Activated CD4-positive, alpha-beta T cell treated with anti-CD3 and anti-CD28 coated beads, Interleukin-2, Interleukin-4, amounts not matched to agents 100 ng/mL and 50 ng/mL, durations not matched to agents 16 hours and 8 hours (primary cell): ENCODE measurements at regions not wholly inside any gene's neighbourhood (a gene's known extent, or its start where the extent isn't known, plus 50 kb on each side); places are given as distances from the start of the nearest gene placed in this dataset.
"Not testable (repeated sequence)": the region's sequence is repeated elsewhere in the genome, so short reads cannot be mapped to it uniquely, and the experiment has no call there.

Experiments used
- DNase-seq: peaks from one replicate; pipeline ENCODE4 v3.0.0-alpha.2; 2020; ENCODE audit warnings: low spot score

DNA sequence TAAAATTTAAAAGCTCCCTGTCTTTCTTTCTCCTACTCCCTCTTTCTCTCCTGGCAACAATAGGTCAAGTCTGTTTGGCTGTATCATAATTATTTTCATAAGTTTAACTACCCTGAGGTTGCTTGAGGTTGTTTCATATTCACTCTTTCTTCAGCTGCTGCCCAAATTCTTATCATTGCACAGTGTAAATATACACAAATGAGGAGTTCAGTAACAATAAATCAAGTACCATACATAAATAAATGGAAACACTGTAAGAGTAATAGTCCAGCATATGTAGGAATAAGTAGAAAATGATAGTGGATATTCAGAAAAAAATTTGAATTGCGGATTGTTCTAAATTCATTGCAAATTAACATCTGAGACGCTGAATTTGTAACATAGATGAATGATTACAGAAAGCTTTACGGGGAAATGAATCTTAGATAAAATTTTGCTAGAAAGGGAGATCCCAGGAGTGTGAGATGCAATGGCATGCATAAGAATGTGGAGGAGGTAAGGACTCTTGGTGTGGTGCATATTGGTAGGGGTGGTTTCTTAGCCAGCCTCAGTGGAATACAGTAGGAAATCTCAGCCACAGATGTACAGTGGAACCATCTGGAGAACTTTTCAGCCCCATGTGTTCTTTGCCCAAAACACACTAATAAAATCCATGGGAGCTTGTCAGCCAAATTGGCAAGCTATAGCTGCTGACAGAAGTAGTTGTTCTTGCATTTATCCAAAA lies 480.7 kb downstream of the HTR1B start:
- DNase-seq = no peak

DNA sequence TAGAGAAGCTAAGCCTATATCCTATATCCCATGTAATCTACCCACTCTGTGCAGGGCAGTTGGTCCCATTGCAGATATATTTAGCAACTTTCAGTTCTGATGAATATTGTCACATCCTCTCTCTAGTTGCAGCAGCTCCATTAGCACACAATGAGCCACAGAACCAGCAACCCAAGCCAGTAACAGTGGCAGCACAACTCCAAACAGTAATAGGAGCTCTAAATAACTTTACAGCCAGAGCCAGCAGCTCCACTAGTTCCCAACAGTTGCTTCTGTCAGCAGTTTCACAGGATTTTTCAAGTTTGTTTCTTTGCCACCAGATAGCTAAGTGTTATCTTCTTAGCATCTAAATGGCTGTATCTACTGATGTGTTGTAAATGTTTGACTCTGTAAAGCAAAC lies 490.8 kb downstream of the HTR1B start:
- no peak for DNase-seq

DNA sequence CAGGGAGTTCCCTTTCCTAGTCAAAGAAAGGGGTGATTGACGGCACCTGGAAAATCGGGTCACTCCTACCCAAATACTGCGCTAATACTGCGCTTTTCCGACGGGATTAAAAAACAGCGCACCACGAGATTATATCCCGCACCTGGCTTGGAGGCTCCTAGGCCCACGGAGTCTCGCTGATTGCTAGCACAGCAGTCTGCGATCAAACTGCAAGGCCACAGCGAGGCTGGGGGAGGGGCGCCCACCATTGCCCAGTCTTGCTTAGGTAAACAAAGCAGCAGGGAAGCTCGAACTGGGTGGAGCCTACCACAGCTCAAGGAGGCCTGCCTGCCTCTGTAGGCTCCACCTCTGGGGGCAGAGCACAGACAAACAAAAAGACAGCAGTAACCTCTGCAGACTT lies 504.1 kb downstream of the HTR1B start:
- DNase-seq = not testable (repeated sequence)

DNA sequence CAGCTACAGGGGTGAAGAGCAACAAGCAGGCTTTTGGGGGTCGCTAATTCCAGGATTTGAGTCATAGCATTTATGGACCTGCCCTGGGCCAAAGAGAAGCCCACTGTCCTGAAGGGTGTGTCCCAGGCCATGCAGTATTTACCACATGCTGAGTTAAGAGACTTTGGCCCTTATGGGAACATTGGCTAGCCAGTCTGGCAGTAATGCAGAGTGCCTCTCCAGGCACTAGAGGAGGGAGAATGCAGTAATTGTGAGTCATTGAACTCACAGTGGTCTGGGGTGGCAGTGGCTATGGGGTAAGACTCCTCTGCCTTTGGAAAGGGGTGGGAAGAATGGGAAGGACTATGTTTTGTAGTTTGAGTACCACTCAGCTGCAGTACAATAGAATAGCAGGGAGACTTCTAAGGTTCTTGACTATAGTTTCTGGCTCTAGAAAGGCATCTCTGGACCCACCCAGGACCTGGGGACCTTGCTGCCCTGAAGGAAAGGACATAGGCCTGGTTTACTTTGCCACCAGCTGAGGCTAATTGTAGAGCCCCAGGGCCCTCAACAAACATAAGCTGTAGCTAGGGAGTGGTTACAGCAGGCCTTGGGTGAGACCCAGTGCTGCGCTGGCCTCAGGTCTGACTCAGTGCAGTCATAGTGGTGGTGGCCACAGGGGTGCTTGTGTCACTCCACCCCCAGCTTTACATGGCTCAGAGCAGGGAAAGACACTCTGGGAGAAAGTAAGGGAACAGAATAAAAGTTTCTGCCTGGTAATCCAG lies 520.9 kb downstream of the HTR1B start:
- no peak for DNase-seq

DNA sequence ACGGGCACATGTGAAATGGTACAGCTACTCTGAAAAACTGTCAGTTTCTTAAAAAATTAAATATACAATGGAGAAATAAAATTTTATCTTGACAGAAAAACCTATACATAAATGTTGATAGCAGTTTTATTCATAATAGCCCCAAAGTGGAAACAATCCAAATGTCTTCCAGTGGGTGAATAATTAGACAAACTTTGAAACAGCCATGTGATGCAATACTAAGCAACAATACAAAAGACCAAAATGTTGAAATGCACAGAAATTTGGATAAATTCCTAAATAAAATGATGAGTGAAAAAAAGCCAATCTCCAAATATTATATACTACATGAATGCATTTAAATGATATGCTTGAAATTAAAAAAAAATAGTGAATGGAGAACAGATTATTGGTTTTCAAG lies 523.1 kb downstream of the HTR1B start:
- no peak for DNase-seq

DNA sequence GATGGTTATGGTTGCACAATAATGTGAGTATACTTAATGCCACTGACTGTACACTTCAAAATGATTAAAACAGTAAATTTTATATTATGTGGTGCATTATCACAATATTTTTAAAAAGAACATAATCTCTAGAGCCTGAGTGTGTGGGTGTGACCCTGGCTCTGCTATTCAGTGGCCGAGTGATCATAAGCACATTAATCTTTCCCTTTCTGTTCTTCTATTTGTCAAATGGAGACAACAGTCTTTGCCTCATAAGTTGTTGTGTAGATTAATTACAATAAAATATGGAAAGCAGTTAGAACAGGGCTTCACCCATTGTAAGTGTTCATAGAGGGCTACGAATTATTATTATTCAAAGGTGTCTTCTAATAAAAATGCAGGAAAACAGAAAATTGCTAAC lies 548.6 kb downstream of the HTR1B start:
- DNase-seq = no peak

DNA sequence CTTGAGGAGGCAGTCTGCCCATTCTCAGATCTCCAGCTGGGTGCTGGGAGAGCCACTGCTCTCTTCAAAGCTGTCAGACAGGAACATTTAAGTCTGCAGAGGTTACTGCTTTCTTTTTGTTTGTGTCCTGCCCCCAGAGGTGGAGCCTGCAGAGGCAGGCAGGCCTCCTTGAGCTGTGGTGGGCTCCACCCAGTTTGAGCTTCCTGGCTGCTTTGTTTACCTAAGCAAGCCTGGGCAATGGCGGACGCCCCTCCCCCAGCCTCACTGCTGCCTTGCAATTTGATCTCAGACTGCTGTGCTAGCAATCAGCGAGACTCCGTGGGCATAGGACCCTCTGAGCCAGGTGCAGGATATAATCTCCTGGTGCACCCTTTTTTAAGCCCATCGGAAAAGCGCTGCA lies 557.8 kb downstream of the HTR1B start:
- not testable (repeated sequence) for DNase-seq

DNA sequence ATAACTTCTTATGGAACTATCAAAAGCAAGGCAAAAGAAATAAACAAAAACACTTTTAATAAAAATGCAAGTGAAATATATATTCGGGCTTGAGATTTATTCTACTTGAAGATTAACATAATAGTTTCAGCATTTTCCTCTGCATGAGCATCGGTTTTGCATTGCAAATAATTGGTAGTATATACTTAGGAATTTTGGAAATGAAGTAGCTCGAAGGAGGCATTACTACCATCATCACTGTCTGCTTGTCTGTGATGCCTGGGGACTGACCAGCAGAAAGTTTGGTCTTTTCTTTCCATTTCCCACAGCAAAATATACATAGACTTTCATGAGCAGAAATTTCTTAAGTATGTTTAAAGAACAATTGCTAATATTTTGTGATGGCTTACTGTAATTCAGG lies 570.7 kb downstream of the HTR1B start:
- no peak for DNase-seq

DNA sequence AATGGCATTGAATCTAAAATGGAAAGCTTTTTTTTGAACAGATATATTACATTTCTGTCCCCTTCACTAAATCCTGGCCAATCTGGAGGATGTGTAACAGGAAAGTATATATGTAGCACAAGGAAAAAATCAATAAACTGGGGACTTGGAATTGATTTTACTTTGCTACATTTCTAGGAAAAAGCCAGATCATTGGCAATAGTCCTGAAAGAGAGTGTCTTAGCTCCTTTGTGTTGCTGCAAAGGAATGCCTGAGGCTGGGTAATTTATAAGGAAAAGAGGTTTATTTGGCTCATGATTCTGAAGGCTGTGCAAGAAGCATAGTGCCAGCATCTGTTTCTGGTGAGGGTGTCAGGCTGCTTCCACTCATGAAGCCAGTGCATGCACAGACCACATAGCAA lies 574.9 kb downstream of the HTR1B start:
- no peak for DNase-seq

DNA sequence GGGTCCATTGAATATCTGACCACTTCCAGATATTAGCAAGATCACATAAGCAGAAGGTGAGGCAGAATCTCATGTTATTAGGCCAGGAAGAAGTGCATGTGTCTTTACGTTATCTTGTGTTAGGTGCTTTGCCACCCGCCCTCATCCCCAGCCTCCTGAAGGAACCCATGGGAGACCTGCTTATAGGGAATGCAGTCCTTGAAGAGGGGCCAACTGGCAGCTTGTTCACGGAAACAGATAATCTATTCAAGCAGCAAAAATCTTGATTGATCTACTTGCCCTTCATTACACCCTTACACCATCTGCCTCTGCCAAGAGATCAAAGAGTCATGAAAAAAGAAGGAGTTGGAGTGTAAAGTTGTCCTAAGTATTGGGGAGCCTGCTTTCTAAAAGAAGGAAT lies 576.4 kb downstream of the HTR1B start:
- no peak for DNase-seq

DNA sequence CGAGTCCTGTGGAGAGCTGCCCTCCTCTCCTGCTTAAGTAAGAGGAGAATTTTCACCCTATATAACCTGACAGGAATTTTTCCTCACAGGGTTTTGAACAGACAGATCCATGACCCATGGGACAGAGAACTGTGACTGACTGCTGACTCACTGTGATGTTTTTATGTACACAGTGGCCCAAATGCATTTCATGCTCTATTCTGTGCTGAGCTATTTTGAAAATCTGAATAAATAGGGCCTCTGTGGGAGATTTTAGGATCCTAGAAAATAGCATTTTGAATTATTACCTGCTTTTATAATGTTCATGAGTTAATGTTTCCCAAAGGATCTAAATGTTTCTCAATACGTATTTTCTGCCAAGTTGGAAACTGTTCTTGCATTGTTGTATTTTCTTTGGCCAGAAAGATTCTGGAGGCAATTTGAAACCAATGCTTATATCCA lies 577.4 kb downstream of the HTR1B start:
- no peak for DNase-seq

DNA sequence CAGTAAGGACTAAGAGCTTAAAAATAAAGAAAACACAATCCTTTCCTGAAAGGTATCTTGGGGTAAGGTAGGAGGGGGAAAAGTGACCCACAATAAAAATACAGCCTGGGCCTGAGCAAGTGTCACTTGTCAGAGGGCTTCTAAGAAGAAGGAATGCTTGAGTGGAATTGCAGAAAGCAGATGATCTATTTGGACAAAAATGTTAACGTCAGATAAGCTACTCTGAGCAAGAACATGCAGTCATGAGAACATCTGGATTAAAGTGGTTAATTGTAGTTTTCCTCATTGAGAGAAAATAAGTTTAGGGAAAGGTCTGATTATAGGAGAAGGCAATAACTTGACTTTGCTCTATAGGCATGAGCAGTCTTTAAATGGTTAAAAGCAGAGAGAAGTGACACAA lies 581.9 kb downstream of the HTR1B start:
- no peak for DNase-seq

DNA sequence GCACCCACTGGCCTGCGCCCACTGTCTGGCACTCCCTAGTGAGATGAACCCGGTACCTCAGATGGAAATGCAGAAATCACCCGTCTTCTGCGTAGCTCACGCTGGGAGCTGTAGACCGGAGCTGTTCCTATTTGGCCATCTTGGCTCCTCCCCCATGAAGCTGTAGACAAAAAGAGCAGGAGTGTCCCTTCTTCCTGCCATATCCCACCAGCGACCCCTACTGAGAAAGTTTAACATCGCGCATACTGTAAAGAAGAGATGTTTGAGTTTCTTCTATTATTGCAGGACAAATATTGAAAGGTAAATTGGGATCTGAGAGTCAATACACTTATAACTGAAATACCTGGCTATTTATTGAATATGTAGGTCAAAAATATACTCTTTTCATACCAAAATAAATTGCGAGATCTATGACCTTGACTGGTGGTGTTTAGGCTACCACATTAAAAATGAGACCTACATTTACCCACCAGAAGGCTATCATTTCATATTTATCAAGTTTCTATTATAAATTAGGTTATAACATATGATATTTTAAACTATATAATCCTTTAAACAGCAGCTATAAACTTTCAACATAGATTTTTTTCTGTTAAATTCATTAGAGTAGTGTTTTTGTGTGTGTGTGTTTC lies 586.3 kb downstream of the HTR1B start:
- no peak for DNase-seq

DNA sequence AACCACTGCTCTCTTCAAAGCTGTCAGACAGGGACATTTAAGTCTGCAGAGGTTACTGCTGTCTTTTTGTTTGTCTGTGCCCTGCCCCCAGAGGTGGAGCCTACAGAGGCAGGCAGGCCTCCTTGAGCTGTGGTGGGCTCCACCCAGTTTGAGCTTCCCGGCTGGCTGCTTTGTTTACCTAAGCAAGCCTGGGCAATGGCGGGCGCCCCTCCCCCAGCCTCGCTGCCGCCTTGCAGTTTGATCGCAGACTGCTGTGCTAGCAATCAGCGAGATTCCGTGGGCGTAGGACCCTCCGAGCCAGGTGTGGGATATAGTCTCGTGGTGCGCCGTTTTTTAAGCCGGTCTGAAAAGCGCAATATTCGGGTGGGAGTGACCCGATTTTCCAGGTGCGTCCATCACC lies 586.9 kb downstream of the HTR1B start:
- DNase-seq = not testable (repeated sequence)

DNA sequence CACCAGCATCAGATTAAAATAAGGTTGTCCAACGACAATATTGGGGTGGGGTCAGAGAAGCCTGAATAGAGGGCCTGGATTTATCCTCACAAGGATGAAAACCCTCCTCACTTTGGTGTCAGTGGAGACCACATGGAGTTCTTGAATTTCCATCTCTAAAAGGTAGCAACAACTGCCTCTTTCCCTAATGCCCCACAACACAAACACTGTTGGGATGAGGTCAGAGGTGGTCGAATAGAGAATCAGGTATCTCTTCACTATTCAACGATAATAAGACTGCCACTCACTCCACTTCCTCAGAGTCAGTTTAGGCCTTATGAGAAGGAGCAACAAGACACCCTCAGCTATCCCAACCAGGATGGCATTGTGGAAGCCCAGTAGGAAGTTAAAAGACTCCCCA lies 596.1 kb downstream of the HTR1B start:
- DNase-seq = no peak

DNA sequence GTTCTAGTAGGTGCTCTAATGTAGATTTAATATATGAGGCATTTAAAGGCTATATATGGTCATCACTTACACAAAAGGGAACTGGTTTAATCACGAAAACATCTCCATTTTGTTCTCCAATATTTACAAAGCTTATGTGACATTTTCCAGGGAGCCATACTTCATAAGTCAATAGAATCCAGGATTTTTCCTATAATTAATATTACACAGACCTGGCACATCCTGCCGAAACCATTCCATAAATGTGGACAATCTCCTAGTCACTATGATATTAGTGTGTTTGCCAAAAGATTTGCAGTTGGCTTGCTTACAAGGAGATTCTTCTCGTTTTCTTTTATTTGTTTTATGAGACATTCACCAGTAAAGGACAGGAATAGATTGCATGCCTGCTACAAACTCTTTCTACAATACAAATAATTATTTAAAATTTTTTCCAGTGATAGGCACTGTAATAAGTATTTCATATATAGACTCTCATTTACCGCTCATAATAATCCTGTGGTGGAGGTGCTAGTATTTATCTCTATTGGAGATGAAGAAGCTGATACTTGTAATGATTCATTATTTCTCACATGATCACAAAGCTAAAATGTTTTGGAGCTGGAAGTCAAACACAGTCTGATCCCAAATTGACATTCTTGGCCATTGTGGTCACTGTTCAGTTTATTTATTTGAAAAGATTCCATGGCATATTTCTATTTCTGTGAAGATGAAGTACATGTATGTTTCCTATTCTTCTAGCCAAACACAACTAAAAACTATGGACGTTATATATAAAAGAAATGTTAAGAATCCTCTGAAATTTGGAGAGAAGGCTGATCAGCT lies 597.0 kb downstream of the HTR1B start:
- no peak for DNase-seq

DNA sequence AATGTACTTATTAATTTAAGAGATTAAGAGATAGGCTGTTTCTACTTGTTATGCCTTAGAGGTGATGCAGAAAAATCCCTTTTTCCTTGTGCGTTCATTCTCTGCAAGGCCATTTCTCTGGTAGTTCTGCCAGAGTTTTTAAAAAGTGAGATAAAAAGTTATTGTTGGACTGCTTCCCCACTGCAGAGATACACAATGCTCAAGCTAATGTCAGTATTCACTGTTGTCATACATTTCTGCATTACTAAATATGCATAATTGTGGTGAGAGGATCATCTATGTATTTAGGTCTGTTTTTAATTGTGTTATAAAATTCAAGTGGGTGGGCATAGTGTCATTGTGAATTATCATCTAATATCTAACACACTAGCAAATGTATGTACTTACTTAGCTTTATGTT lies 600.4 kb downstream of the HTR1B start:
- DNase-seq = no peak

DNA sequence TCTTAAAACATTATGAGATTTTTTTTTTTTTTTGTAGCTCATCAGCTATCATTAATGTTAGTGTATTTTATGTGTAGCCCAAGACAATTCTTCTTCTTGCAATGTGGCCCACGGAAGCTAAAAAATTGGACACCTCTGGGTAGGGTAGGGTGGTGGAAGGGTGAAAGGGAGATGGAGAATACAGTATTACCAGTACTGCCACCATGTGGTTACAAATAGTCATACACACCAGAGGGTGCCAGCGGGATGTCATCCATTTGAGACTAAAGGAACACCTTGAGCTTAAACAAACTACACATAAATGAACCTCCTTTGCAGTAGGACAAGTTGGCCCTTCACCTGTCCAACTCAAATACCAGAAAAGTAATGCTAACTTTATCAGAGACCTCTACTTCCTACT lies 601.9 kb downstream of the HTR1B start:
- DNase-seq = peak; percentile 9

DNA sequence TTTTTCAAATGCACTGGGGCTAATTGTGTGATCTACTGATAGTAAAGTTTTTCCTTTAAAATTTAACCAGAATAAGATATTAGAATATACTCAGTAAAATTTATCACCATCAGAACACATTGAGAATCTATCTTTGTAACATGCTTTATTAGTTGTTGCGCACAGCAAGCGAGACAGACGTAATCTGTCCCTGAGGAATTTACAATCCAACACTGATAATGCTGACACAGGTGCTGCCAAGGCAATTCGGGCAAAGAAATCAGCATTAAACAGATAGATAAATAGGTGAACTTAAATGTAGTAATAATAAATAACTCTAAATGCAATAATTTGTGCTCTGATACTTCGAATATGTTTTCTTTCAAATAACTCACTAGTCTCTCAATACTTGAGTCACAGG lies 607.2 kb downstream of the HTR1B start:
- no peak for DNase-seq

DNA sequence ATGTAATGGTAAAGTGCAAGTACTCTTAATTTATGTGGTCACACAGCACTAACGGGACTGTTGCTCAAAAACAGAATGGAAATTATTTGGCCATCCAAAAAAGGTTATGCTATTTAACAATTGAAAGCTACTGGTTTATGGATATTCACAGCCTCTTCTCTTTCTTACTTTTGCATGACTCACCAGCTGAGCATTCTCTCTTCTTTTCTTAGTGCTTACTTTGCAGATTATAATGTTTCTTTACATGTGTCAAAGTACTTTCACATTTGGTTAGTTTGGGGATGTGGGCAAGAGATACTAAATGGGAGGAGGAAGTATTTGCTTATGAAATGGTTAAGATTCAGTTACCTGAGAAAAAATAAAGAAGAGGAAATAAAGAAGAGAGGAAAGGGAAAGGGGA lies 610.5 kb downstream of the HTR1B start:
- no peak for DNase-seq

DNA sequence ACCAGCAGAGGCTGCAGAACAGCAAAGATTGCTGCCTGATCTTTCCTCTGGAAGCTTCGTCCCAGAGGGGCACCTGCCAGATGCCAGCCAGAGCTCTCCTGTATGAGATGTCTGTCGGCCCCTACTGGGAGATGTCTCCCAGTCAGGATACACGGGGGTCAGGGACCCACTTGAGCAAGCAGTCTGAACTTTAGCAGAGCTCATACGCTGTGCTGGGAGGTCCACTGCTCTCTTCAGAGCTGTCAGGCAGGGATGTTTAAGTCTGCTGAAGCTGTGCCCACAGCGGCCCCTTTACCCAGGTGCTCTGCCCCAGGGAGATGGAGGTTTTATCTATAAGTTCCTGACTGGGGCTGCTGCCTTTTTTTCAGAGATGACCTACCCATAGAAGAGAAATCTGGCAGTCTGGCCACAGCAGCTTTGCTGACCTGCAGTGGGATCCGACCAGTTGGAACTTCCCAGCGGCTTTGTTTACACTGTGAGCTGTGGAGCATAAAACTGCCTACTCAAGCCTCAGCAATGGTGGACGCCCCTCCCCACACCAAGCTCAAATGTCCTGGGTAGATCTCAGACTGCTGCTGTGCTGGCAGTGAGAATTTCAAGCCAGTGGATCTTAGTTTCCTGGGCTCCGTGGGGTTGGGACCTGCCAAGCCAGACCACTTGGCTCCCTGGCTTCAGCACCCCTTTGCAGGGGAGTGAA lies 613.9 kb downstream of the HTR1B start:
- not testable (repeated sequence) for DNase-seq
